NT2/D1 (cell line): ENCODE measurements at regions not wholly inside any gene's neighbourhood (a gene's known extent, or its start where the extent isn't known, plus 50 kb on each side); places are given as distances from the start of the nearest gene placed in this dataset.
"Not testable (repeated sequence)": the region's sequence is repeated elsewhere in the genome, so short reads cannot be mapped to it uniquely, and the experiment has no call there.

ENCODE experiments used
- DNase-seq: peaks from one replicate; pipeline ENCODE4 v3.0.0-alpha.2; 2011; ENCODE audit warnings: low read depth, low spot score
- H3K27me3 ChIP-seq: 2 replicates; pipeline ENCODE4 v1.6.0; 2011; ENCODE audit warnings: mild to moderate bottlenecking; ENCODE audit not compliant: insufficient read length, insufficient read depth
- H3K36me3 ChIP-seq: 2 replicates; pipeline ENCODE4 v1.6.1; 2011; ENCODE audit warnings: mild to moderate bottlenecking, low read length, mixed read lengths; ENCODE audit not compliant: insufficient read depth, insufficient read length
- H3K4me1 ChIP-seq: 2 replicates; pipeline ENCODE4 v1.5.1; 2011; ENCODE audit not compliant: insufficient read depth, insufficient read length
- H3K4me3 ChIP-seq: 2 replicates; pipeline ENCODE4 v1.5.1; 2011; ENCODE audit warnings: low read depth; ENCODE audit not compliant: insufficient read length
- H3K9ac ChIP-seq: 2 replicates; pipeline ENCODE4 v1.6.0; 2011; ENCODE audit warnings: low read depth; ENCODE audit not compliant: insufficient read length
- H3K9me3 ChIP-seq: 2 replicates; pipeline ENCODE4 v1.5.1; 2011; ENCODE audit warnings: mild to moderate bottlenecking, low read length; ENCODE audit not compliant: insufficient read depth
- SUZ12 ChIP-seq: IDR thresholded peaks from 2 replicates; pipeline ENCODE4 v1.6.1; 2011; ENCODE audit not compliant: insufficient read length, insufficient read depth; ENCODE audit errors: extremely low read depth
- YY1 ChIP-seq: IDR thresholded peaks from 2 replicates; pipeline ENCODE4 v1.6.1; 2011; ENCODE audit not compliant: insufficient read length, insufficient read depth
- ZNF274 ChIP-seq: IDR thresholded peaks from 2 replicates; pipeline ENCODE4 v1.6.1; 2011; ENCODE audit warnings: mild to moderate bottlenecking, low read depth, low read length

- Histone ChIP-seq H3K4me3 (no peak overlapping the region), H3K9me3 (no peaks in the 10 kb centered on the region), H3K4me1 (no peaks in the 10 kb centered on the region), H3K36me3 (no peaks in the 10 kb centered on the region), H3K27me3 (no peaks in the 10 kb centered on the region), H3K9ac (no peak overlapping the region)
- no peak for DNase-seq
- TF ChIP-seq YY1 (no peak), SUZ12 (no peak), ZNF274 (no peak)
Observed at GRCh38 chr2:180873219-180873618, 107.2 kb upstream of the UBE2E3 start.

GRCh38 chr2:180872781-180873180 lies 107.6 kb upstream of the UBE2E3 start:
- not testable (repeated sequence) for H3K9ac ChIP-seq, H3K27me3 ChIP-seq, H3K9me3 ChIP-seq, DNase-seq, H3K4me1 ChIP-seq, H3K36me3 ChIP-seq, H3K4me3 ChIP-seq

- no peaks in the 10 kb centered on the region for H3K27me3 ChIP-seq
- no peak overlapping the region for H3K9ac ChIP-seq
- H3K4me3 ChIP-seq = no peak overlapping the region
- no peaks in the 10 kb centered on the region for H3K36me3 ChIP-seq
- DNase-seq = no peak
- no peaks in the 10 kb centered on the region for H3K4me1 ChIP-seq
- TF ChIP-seq YY1 (no peak), ZNF274 (no peak), SUZ12 (no peak)
- H3K9me3 ChIP-seq = no peaks in the 10 kb centered on the region
Observed at GRCh38 chr2:180872255-180872654, 108.2 kb upstream of the UBE2E3 start.

- Histone ChIP-seq H3K4me1 (no peaks in the 10 kb centered on the region), H3K36me3 (no peaks in the 10 kb centered on the region), H3K9ac (no peak overlapping the region), H3K9me3 (no peaks in the 10 kb centered on the region), H3K27me3 (no peaks in the 10 kb centered on the region), H3K4me3 (no peak overlapping the region)
- no peak for TF ChIP-seq YY1
- TF ChIP-seq SUZ12 = no peak
- TF ChIP-seq ZNF274 = no peak
- no peak for DNase-seq
Observed at GRCh38 chr2:180871649-180872048, 108.8 kb upstream of the UBE2E3 start.

- DNase-seq = no peak
- Histone ChIP-seq H3K4me1 (no peaks in the 10 kb centered on the region), H3K4me3 (no peak overlapping the region), H3K27me3 (no peaks in the 10 kb centered on the region), H3K9ac (no peak overlapping the region), H3K9me3 (no peaks in the 10 kb centered on the region), H3K36me3 (no peaks in the 10 kb centered on the region)
- TF ChIP-seq SUZ12 (no peak), YY1 (no peak), ZNF274 (no peak)
Observed at GRCh38 chr2:180849851-180850250, 130.6 kb upstream of the UBE2E3 start.

GRCh38 chr2:180848393-180848792 lies 132.0 kb upstream of the UBE2E3 start:
- Histone ChIP-seq H3K27me3 (no peaks in the 10 kb centered on the region), H3K4me1 (no peaks in the 10 kb centered on the region), H3K4me3 (no peak overlapping the region), H3K36me3 (no peaks in the 10 kb centered on the region), H3K9ac (no peak overlapping the region), H3K9me3 (no peaks in the 10 kb centered on the region)
- DNase-seq = no peak
- no peak for TF ChIP-seq YY1
- TF ChIP-seq ZNF274 = no peak
- no peak for TF ChIP-seq SUZ12

GRCh38 chr2:180846756-180847472 lies 133.5 kb upstream of the UBE2E3 start:
- H3K36me3 ChIP-seq = no peaks in the 10 kb centered on the region
- no peaks in the 10 kb centered on the region for H3K27me3 ChIP-seq
- no peaks in the 10 kb centered on the region for H3K9me3 ChIP-seq
- DNase-seq = no peak
- H3K4me1 ChIP-seq = no peaks in the 10 kb centered on the region
- H3K9ac ChIP-seq = no peak overlapping the region
- TF ChIP-seq YY1 = no peak
- TF ChIP-seq SUZ12 = no peak
- no peak for TF ChIP-seq ZNF274
- H3K4me3 ChIP-seq = no peak overlapping the region

GRCh38 chr2:180842461-180842860 lies 137.9 kb upstream of the UBE2E3 start:
- H3K4me3 ChIP-seq = no peak overlapping the region
- H3K4me1 ChIP-seq = no peaks in the 10 kb centered on the region
- H3K36me3 ChIP-seq = no peaks in the 10 kb centered on the region
- no peaks in the 10 kb centered on the region for H3K27me3 ChIP-seq
- peaks cover 11% of the 10 kb centered on the region for H3K9me3 ChIP-seq
- TF ChIP-seq SUZ12 (no peak), YY1 (no peak), ZNF274 (no peak)
- no peak overlapping the region for H3K9ac ChIP-seq
- no peak for DNase-seq
